DND-41 (cell line): ENCODE measurements at regions not wholly inside any gene's neighbourhood (a gene's known extent, or its start where the extent isn't known, plus 50 kb on each side); places are given as distances from the start of the nearest gene placed in this dataset.

Experiments used
- CTCF ChIP-seq: IDR thresholded peaks from 2 replicates; pipeline ENCODE4 v1.5.1; 2012; ENCODE audit warnings: borderline replicate concordance, low read length, moderate library complexity, mild to moderate bottlenecking; ENCODE audit not compliant: poor library complexity, severe bottlenecking; ENCODE audit errors: extremely low read depth
- EZH2 ChIP-seq: IDR thresholded peaks from 3 replicates; pipeline ENCODE4 v1.6.1; 2012; ENCODE audit warnings: borderline replicate concordance, low read depth, mild to moderate bottlenecking, moderate library complexity, low read length, inconsistent platforms; ENCODE audit not compliant: severe bottlenecking

GRCh38 chr14:61186341-61187195, 94.6 kb downstream of the TMEM30B start:
- TF ChIP-seq CTCF: no peak
- no peak for TF ChIP-seq EZH2
